ENCODE measurements at regions not wholly inside any gene's neighbourhood (a gene's known extent, or its start where the extent isn't known, plus 50 kb on each side); places are given as distances from the start of the nearest gene placed in this dataset.

- no peaks in the 10 kb centered on the region for H3K36me3 ChIP-seq (ENCODE audit: control insufficient read depth in 2 of 2, insufficient read depth in 2 of 2, low read length in 2 of 2)
- no peaks in the 10 kb centered on the region for H3K27me3 ChIP-seq (ENCODE audit: control insufficient read depth in 1 of 2, insufficient read depth in 2 of 2, low read length in 2 of 2)
- H3K4me1 ChIP-seq (ENCODE audit: control insufficient read depth, insufficient read depth, low read length): peaks cover 9% of the 10 kb centered on the region
- no peak overlapping the region for H3K9ac ChIP-seq (ENCODE audit: low read length in 2 of 2)
- no peak overlapping the region for H3K27ac ChIP-seq (ENCODE audit: low read length)
- H3K9me3 ChIP-seq (ENCODE audit: control insufficient read depth in 2 of 2, low read length in 2 of 2): no peaks in the 10 kb centered on the region
- H3K4me3 ChIP-seq (ENCODE audit: low read length in 2 of 2): no peak overlapping the region
These were observed 166.8 kb downstream of the NRP2 start for GRCh38 chr2:205849136-205849535.

- Histone ChIP-seq H3K36me3 (ENCODE audit: control insufficient read depth in 2 of 2, insufficient read depth in 2 of 2, low read length in 2 of 2) (no peaks in the 10 kb centered on the region), H3K4me1 (ENCODE audit: control insufficient read depth, insufficient read depth, low read length) (peaks cover 9% of the 10 kb centered on the region), H3K4me3 (ENCODE audit: low read length in 2 of 2) (no peak overlapping the region), H3K27me3 (ENCODE audit: control insufficient read depth in 1 of 2, insufficient read depth in 2 of 2, low read length in 2 of 2) (no peaks in the 10 kb centered on the region), H3K9me3 (ENCODE audit: control insufficient read depth in 2 of 2, low read length in 2 of 2) (no peaks in the 10 kb centered on the region), H3K9ac (ENCODE audit: low read length in 2 of 2) (no peak overlapping the region), H3K27ac (ENCODE audit: low read length) (no peak overlapping the region)
These were observed 166.3 kb downstream of the NRP2 start for GRCh38 chr2:205848601-205849000.
